Kidney (tissue), 13 donors: ENCODE measurements at regions not wholly inside any gene's neighbourhood (a gene's known extent, or its start where the extent isn't known, plus 50 kb on each side); places are given as distances from the start of the nearest gene placed in this dataset.

Source experiments
- DNase-seq, 5 donors: peaks; one replicate each; pipeline ENCODE4 v3.0.0-alpha.2; 2013 to 2020
- FAIRE-seq: peaks from 2 replicates; lab custom pipeline; 2012; peaks lifted over from hg19 to GRCh38; lab: Jason Lieb, UNC
- H3K27ac ChIP-seq, 2 donors: one replicate each; pipeline ENCODE4 v1.7.0; 2013; ENCODE audit warnings: low read depth in 2 of 2, low read length in 2 of 2, inconsistent platforms in 1 of 2
- H3K27me3 ChIP-seq: one replicate; pipeline ENCODE4 v1.7.1; 2013; ENCODE audit warnings: low read length, inconsistent platforms; ENCODE audit not compliant: control insufficient read depth, insufficient read depth
- H3K36me3 ChIP-seq, 3 donors: one replicate each; pipeline versions ENCODE4 v1.7.0 to v1.7.1; 2013; ENCODE audit warnings: low read length in 3 of 3, control low read depth in 1 of 3, inconsistent platforms in 1 of 3; ENCODE audit not compliant: insufficient read depth in 3 of 3, control insufficient read depth in 2 of 3
- H3K4me1 ChIP-seq, 3 donors: one replicate each; pipeline versions ENCODE4 v1.7.0 to v1.7.1; 2013; ENCODE audit warnings: low read length in 3 of 3, inconsistent platforms in 1 of 3, low read depth in 1 of 3; ENCODE audit not compliant: control insufficient read depth in 2 of 3, insufficient read depth in 2 of 3
- H3K4me3 ChIP-seq, 3 donors: one replicate each; pipeline versions ENCODE4 v1.7.0 to v1.8.1; 2013; ENCODE audit warnings: low read length in 3 of 3, control low read depth in 1 of 3, inconsistent platforms in 1 of 3
- H3K9ac ChIP-seq, 3 donors: one replicate each; pipeline versions ENCODE4 v1.7.0 to v1.7.1; 2013; ENCODE audit warnings: low read length in 3 of 3, control low read depth in 1 of 3, inconsistent platforms in 1 of 3
- H3K9me3 ChIP-seq, 3 donors: one replicate each; pipeline versions ENCODE4 v1.7.0 to v1.7.1; 2013; ENCODE audit warnings: low read length in 3 of 3, control low read depth in 1 of 3, inconsistent platforms in 1 of 3; ENCODE audit not compliant: control insufficient read depth in 2 of 3, insufficient read depth in 1 of 3
- CTCF ChIP-seq: IDR thresholded peaks from 3 replicates; pipeline ENCODE4 v1.5.1; 2012; ENCODE audit warnings: mild to moderate bottlenecking, moderate library complexity, borderline replicate concordance; ENCODE audit not compliant: insufficient read depth; ENCODE audit errors: extremely low read depth
- intact Hi-C: fragments of 100-400 bp; cut with DNase I; formaldehyde crosslinking; loops from one replicate; pipeline ENCODE4 v1.11.1; 2022
- donor health status: control.
- donor health status: control.
- donor health status: control.
- donor health status: control.
- donor health status: control.
- donor health status: DM: yes; HTN: yes; CAD: no.
- donor health status: Normal renal cell carcinoma (clear cell type).

- intact Hi-C loops, result no loop called here
- Histone ChIP-seq H3K9me3 (no peaks in the 10 kb centered on the region), H3K4me1 (peaks cover 0 to 3% (median 0%) of the 10 kb centered on the region in 3 donors), H3K36me3 (no peaks in the 10 kb centered on the region), H3K27ac (no peak overlapping the region), H3K9ac (no peak overlapping the region), H3K27me3 (no peaks in the 10 kb centered on the region), H3K4me3 (no peak overlapping the region)
- no peak for FAIRE-seq
- no peak for DNase-seq
- no peak for TF ChIP-seq CTCF
Observed at GRCh38 chr7:50856231-50856630, 73.5 kb upstream of the GRB10 start.

- intact Hi-C loops, result no loop called here
- TF ChIP-seq CTCF, result no peak
Observed at GRCh38 chr7:50855526-50855925, 72.8 kb upstream of the GRB10 start.

GRCh38 chr7:50854831-50855230 lies 72.1 kb upstream of the GRB10 start:
- H3K4me3 ChIP-seq, result no peak overlapping the region
- TF ChIP-seq CTCF, result no peak
- no peaks in the 10 kb centered on the region for H3K36me3 ChIP-seq
- no peak for DNase-seq
- no peaks in the 10 kb centered on the region for H3K27me3 ChIP-seq
- peaks cover 0 to 3% (median 0%) of the 10 kb centered on the region in 3 donors for H3K4me1 ChIP-seq
- no peaks in the 10 kb centered on the region for H3K9me3 ChIP-seq
- no peak for FAIRE-seq
- intact Hi-C loops, result no loop called here
- H3K27ac ChIP-seq, result no peak overlapping the region
- H3K9ac ChIP-seq, result no peak overlapping the region

More at GRCh38 chr7:50855526-50855925, 72.8 kb upstream of the GRB10 start:
- Histone ChIP-seq H3K27me3 (no peaks in the 10 kb centered on the region), H3K36me3 (no peaks in the 10 kb centered on the region), H3K27ac (no peak overlapping the region), H3K4me3 (no peak overlapping the region), H3K9ac (no peak overlapping the region), H3K9me3 (no peaks in the 10 kb centered on the region), H3K4me1 (peaks cover 0 to 3% (median 0%) of the 10 kb centered on the region in 3 donors)
- DNase-seq, result no peak
- FAIRE-seq, result no peak

GRCh38 chr7:50854247-50854646 lies 71.6 kb upstream of the GRB10 start:
- no peak for DNase-seq
- no peak for FAIRE-seq
- H3K9me3 ChIP-seq, result no peaks in the 10 kb centered on the region
- H3K27ac ChIP-seq, result no peak overlapping the region
- peaks cover 0 to 3% (median 0%) of the 10 kb centered on the region in 3 donors for H3K4me1 ChIP-seq
- H3K4me3 ChIP-seq, result no peak overlapping the region
- no peaks in the 10 kb centered on the region for H3K27me3 ChIP-seq
- no peak overlapping the region for H3K9ac ChIP-seq
- intact Hi-C loops, result no loop called here
- TF ChIP-seq CTCF, result no peak
- H3K36me3 ChIP-seq, result no peaks in the 10 kb centered on the region
